ENCODE measurements at regions not wholly inside any gene's neighbourhood (a gene's known extent, or its start where the extent isn't known, plus 50 kb on each side); places are given as distances from the start of the nearest gene placed in this dataset.

DNA sequence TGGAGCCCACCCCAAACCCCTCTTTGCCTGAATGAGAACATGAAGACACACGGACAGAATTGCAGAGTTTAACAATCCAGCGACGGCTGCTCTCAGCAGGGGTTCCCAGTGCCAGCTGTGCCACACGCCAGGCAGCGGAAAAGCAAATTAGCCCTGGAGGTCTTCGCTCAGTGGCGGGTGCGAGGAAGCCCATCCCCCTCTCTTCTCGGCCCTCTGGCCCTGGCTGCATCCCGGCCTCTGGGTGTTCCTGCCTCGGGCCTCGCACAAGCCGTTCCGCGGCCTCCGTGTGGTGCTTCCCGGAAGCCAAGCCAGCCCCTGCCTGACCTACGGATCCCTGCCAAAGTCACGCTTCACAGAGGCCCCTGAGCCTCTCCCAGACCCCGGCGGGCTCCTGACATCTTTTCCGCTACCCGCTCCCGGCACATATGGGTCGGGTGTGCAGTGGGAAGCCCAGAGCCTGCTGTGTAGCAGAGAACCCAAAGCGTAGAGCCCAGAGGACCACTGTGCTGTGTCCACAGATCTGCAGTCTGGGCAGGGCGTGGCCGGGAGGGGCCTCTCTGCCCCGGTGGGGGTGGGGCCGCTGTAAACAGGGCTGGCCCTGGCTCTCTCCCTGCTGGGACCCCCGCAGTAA, 70.7 kb upstream of the GALNT9 start:
- TF ChIP-seq POLR2A (IDR thresholded peaks at IDR 0.05): no peak
- TF ChIP-seq, protein P1, sequence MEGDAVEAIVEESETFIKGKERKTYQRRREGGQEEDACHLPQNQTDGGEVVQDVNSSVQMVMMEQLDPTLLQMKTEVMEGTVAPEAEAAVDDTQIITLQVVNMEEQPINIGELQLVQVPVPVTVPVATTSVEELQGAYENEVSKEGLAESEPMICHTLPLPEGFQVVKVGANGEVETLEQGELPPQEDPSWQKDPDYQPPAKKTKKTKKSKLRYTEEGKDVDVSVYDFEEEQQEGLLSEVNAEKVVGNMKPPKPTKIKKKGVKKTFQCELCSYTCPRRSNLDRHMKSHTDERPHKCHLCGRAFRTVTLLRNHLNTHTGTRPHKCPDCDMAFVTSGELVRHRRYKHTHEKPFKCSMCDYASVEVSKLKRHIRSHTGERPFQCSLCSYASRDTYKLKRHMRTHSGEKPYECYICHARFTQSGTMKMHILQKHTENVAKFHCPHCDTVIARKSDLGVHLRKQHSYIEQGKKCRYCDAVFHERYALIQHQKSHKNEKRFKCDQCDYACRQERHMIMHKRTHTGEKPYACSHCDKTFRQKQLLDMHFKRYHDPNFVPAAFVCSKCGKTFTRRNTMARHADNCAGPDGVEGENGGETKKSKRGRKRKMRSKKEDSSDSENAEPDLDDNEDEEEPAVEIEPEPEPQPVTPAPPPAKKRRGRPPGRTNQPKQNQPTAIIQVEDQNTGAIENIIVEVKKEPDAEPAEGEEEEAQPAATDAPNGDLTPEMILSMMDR (IDR thresholded peaks at IDR 0.05): no peak
